Breast epithelium (tissue), 4 donors: ENCODE measurements at regions not wholly inside any gene's neighbourhood (a gene's known extent, or its start where the extent isn't known, plus 50 kb on each side); places are given as distances from the start of the nearest gene placed in this dataset.

Experiments
- DNase-seq, 2 donors: peaks; one replicate each; pipeline ENCODE4 v3.0.0-alpha.2; 2019; ENCODE audit warnings: low spot score in 2 of 2
- H3K27ac ChIP-seq, 2 donors: fragments of 200-600 bp; sonication (generic) in 1 of 2; one replicate each; pipeline ENCODE4 v1.5.1; 2016 to 2019; ENCODE audit warnings: mild to moderate bottlenecking in 1 of 2
- H3K27me3 ChIP-seq, 2 donors: fragments of 200-600 bp; sonication (generic) in 1 of 2; one replicate each; pipeline versions ENCODE4 v1.5.1 to v1.6.0; 2017 to 2019; ENCODE audit warnings: control low read depth in 1 of 2, mild to moderate bottlenecking in 1 of 2
- H3K36me3 ChIP-seq: fragments of 200-600 bp; one replicate; pipeline ENCODE4 v1.5.1; 2019
- H3K4me1 ChIP-seq, 2 donors: fragments of 200-600 bp; sonication (generic); one replicate each; pipeline ENCODE4 v1.5.1; 2016 to 2019; ENCODE audit warnings: control low read depth in 1 of 2
- H3K4me3 ChIP-seq, 3 donors: fragments of 200-600 bp; sonication (generic); 1 replicate in 2 of 3; 2 replicates in 1 of 3; pipeline ENCODE4 v1.5.1; 2016 to 2019; ENCODE audit warnings: mild to moderate bottlenecking in 3 of 3, moderate library complexity in 2 of 3
- H3K9me3 ChIP-seq, 2 donors: fragments of 200-600 bp; sonication (generic) in 1 of 2; one replicate each; pipeline ENCODE4 v1.5.1; 2016 to 2019; ENCODE audit warnings: control low read depth in 1 of 2
- POLR2A ChIP-seq: fragments of 450-650 bp; IDR thresholded peaks from one replicate; pipeline ENCODE4 v1.6.1; 2016; ENCODE audit warnings: antibody characterized with exemption, mild to moderate bottlenecking, moderate library complexity
- POLR2AphosphoS5 ChIP-seq, 3 donors: sonication (generic); formaldehyde crosslinking; IDR thresholded peaks; one replicate each; pipeline ENCODE4 v1.6.1; 2017; ENCODE audit warnings: antibody characterized with exemption in 3 of 3
- intact Hi-C: fragments of 100-400 bp; cut with DNase I; formaldehyde crosslinking; loops from one replicate; pipeline ENCODE4 v1.15.1; 2023; ENCODE audit warnings: low total_unique reads
- TF ChIP-seq, protein P1 (sequence below), 3 donors: fragments of 450-650 bp; IDR thresholded peaks; one replicate each; pipeline ENCODE4 v1.5.1; 2016 to 2017; ENCODE audit warnings: antibody characterized with exemption in 3 of 3, mild to moderate bottlenecking in 3 of 3, moderate library complexity in 3 of 3

GRCh38 chr2:118558846-118559245 is 288.6 kb downstream of the EN1 start:
- no peaks in the 10 kb centered on the region for H3K9me3 ChIP-seq
- no peaks in the 10 kb centered on the region for H3K36me3 ChIP-seq
- no peak for DNase-seq
- H3K4me3 ChIP-seq = no peak overlapping the region
- intact Hi-C loops = no loop called here
- no peaks in the 10 kb centered on the region for H3K4me1 ChIP-seq
- no peaks in the 10 kb centered on the region for H3K27me3 ChIP-seq
- H3K27ac ChIP-seq = no peak overlapping the region
- TF ChIP-seq POLR2AphosphoS5 (IDR thresholded peaks at IDR 0.05) (no peak), POLR2A (no peak)
- TF ChIP-seq, protein P1, sequence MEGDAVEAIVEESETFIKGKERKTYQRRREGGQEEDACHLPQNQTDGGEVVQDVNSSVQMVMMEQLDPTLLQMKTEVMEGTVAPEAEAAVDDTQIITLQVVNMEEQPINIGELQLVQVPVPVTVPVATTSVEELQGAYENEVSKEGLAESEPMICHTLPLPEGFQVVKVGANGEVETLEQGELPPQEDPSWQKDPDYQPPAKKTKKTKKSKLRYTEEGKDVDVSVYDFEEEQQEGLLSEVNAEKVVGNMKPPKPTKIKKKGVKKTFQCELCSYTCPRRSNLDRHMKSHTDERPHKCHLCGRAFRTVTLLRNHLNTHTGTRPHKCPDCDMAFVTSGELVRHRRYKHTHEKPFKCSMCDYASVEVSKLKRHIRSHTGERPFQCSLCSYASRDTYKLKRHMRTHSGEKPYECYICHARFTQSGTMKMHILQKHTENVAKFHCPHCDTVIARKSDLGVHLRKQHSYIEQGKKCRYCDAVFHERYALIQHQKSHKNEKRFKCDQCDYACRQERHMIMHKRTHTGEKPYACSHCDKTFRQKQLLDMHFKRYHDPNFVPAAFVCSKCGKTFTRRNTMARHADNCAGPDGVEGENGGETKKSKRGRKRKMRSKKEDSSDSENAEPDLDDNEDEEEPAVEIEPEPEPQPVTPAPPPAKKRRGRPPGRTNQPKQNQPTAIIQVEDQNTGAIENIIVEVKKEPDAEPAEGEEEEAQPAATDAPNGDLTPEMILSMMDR (IDR thresholded peaks at IDR 0.05) = no peak

DNA sequence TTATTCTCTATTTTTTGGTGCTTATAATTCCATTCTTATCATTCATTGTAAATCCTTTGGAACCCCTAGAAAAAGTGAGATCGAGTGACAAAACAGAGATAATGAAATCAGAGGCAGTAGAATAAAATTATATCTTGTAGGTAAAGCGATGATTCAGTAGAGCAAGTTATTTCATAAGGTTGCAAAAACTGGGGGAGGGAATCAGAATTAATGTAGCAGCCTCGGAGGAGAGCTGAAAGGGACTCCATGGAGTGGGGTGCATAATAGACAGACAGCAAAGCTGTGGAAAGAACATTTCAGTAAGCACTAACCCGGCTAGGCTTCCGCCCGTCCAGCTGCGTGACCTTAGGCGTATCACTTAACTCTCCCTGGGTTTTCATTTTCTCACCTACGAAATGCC is 289.7 kb downstream of the EN1 start:
- Histone ChIP-seq H3K4me1 (no peaks in the 10 kb centered on the region), H3K36me3 (no peaks in the 10 kb centered on the region), H3K27ac (no peak overlapping the region), H3K9me3 (no peaks in the 10 kb centered on the region), H3K4me3 (no peak overlapping the region), H3K27me3 (no peaks in the 10 kb centered on the region)
- no peak for DNase-seq
- TF ChIP-seq POLR2A (no peak), POLR2AphosphoS5 (IDR thresholded peaks at IDR 0.05) (no peak)
- TF ChIP-seq, protein P1 (IDR thresholded peaks at IDR 0.05) = no peak
- intact Hi-C loops = no loop called here

GRCh38 chr2:118557016-118557415 is 290.4 kb downstream of the EN1 start:
- no peak for DNase-seq
- Histone ChIP-seq H3K9me3 (no peaks in the 10 kb centered on the region), H3K36me3 (no peaks in the 10 kb centered on the region)

DNA sequence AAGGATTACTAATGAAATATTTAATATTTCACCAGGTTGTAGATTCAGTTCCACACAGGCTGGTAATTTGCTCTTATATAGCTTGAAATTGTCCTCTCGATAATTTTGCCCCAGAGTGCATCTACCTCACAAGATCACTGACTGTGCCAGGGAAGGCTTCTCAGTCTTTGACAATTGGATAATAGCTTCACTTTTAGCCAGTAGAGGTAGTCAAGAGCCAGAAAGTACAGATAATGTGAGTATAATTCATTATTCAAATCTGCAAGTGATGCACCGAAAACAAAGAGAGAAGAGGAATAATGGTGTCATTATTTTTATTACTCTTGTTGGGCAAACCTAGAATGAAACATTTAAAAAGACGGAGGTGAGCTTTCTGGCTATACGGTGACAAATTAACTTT is 292.8 kb downstream of the EN1 start:
- no peak for DNase-seq
- Histone ChIP-seq H3K4me1 (no peaks in the 10 kb centered on the region), H3K4me3 (no peak overlapping the region), H3K27me3 (no peaks in the 10 kb centered on the region), H3K9me3 (no peaks in the 10 kb centered on the region), H3K36me3 (no peaks in the 10 kb centered on the region), H3K27ac (no peak overlapping the region)
- no peak for TF ChIP-seq POLR2A
- intact Hi-C loops = no loop called here

More at GRCh38 chr2:118557016-118557415, 290.4 kb downstream of the EN1 start:
- no peaks in the 10 kb centered on the region for H3K27me3 ChIP-seq
- no peaks in the 10 kb centered on the region for H3K4me1 ChIP-seq
- TF ChIP-seq POLR2A (no peak), POLR2AphosphoS5 (IDR thresholded peaks at IDR 0.05) (no peak)
- TF ChIP-seq, protein P1 (IDR thresholded peaks at IDR 0.05) = no peak
- intact Hi-C loops = no loop called here
- H3K4me3 ChIP-seq = no peak overlapping the region
- H3K27ac ChIP-seq = no peak overlapping the region

DNA sequence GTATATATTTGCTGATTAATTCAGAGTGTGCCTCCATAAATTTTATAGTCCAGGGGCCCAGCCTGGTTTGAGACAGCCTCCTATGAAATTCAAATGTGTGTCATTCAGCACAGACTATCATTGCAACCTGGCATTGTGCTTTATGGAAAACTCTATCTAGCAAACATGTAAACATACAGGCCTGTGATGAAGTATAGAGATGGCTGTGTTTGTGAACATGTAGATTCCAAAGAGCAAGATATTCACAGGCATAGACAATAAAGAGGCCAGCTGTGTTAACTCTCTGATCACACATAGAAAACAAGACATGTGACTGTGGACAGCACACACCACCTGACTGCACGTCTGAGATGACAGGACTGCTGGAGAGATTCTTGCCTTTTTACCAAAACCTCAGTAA is 297.9 kb downstream of the EN1 start:
- intact Hi-C loops = no loop called here
- TF ChIP-seq, protein P1 (IDR thresholded peaks at IDR 0.05) = no peak
- TF ChIP-seq POLR2A = no peak
- no peak for TF ChIP-seq POLR2AphosphoS5 (IDR thresholded peaks at IDR 0.05)
- no peaks in the 10 kb centered on the region for H3K36me3 ChIP-seq

DNA sequence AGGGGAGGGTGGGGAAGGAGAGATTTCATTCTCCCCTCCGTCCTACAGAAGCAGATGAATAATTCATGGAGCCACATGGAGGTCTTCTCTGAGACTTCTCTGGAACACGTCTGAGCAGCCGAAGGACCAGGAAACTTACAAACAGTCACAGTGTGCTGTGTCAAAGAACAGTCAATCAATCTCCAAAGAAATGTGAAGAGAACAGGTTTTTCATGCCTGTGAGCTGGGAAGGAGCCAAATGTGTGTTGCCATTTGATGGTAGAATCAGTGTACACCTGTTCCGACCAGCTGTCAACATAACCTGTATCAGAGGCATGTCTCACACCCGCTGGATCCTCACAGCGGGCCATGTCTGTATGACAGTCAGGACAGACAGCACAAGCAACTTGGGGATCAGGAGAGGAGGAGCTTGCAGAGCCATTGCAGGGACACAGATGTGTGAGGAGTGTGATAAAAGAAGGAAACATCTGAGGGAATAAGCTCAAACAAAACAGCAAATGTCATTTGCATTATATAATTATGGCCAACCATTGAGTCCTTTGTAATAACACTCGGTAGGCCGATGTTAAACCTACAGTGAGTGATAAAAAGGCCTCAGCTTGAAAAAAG is 298.5 kb downstream of the EN1 start:
- DNase-seq = no peak
- H3K9me3 ChIP-seq = no peaks in the 10 kb centered on the region
- no peaks in the 10 kb centered on the region for H3K4me1 ChIP-seq
- TF ChIP-seq, protein P1 (IDR thresholded peaks at IDR 0.05) = no peak
- TF ChIP-seq POLR2A = no peak
- TF ChIP-seq POLR2AphosphoS5 (IDR thresholded peaks at IDR 0.05) = no peak
- H3K4me3 ChIP-seq = no peak overlapping the region
- no peaks in the 10 kb centered on the region for H3K27me3 ChIP-seq
- intact Hi-C loops = no loop called here
- H3K36me3 ChIP-seq = no peaks in the 10 kb centered on the region
- no peak overlapping the region for H3K27ac ChIP-seq

More for the DNA sequence above, 297.9 kb downstream of the EN1 start:
- Histone ChIP-seq H3K27ac (no peak overlapping the region), H3K4me3 (no peak overlapping the region), H3K27me3 (no peaks in the 10 kb centered on the region), H3K4me1 (no peaks in the 10 kb centered on the region), H3K9me3 (no peaks in the 10 kb centered on the region)
- DNase-seq = no peak
